PC-3 (cell line): ENCODE measurements at regions not wholly inside any gene's neighbourhood (a gene's known extent, or its start where the extent isn't known, plus 50 kb on each side); places are given as distances from the start of the nearest gene placed in this dataset.

ENCODE experiments used
- EZH2 ChIP-seq: fragments of 300-600 bp; sonication (generic); IDR thresholded peaks from one replicate; pipeline ENCODE4 v1.6.1; 2017; ENCODE audit warnings: antibody characterized with exemption, mild to moderate bottlenecking, low read length; ENCODE audit not compliant: unreplicated experiment
- EZH2phosphoT487 ChIP-seq: fragments of 300-600 bp; sonication (generic); IDR thresholded peaks from 2 replicates; pipeline ENCODE4 v1.6.1; 2018; ENCODE audit warnings: mild to moderate bottlenecking, antibody characterized with exemption, low read length, borderline replicate concordance
- TF ChIP-seq, protein P1 (sequence below): fragments of 300-600 bp; sonication (generic); conservative IDR thresholded peaks from 2 replicates; pipeline ENCODE4 v1.5.1; 2017; ENCODE audit warnings: antibody characterized with exemption, low read depth, mild to moderate bottlenecking, low read length

DNA sequence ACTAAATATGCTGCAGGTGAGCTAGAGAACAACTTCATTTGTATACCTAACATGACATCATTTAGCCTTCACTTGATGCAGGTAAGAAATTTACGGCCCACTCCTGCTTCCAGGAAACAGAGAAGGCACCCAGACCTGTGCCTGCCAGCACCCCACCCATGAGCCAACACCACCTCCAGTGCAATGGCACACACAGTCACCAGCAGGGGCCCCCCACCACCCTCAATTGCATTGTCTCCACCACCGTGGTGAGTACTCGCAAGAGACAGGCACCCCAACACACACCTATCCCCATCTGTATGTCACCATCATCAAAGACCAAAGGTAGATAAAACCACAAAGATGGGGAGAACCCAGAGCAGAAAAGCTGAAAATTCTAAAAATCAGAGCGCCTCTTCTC is 107.6 kb downstream of the KLHL28 start:
- TF ChIP-seq EZH2phosphoT487 (no peak), EZH2 (no peak)
- TF ChIP-seq, protein P1, sequence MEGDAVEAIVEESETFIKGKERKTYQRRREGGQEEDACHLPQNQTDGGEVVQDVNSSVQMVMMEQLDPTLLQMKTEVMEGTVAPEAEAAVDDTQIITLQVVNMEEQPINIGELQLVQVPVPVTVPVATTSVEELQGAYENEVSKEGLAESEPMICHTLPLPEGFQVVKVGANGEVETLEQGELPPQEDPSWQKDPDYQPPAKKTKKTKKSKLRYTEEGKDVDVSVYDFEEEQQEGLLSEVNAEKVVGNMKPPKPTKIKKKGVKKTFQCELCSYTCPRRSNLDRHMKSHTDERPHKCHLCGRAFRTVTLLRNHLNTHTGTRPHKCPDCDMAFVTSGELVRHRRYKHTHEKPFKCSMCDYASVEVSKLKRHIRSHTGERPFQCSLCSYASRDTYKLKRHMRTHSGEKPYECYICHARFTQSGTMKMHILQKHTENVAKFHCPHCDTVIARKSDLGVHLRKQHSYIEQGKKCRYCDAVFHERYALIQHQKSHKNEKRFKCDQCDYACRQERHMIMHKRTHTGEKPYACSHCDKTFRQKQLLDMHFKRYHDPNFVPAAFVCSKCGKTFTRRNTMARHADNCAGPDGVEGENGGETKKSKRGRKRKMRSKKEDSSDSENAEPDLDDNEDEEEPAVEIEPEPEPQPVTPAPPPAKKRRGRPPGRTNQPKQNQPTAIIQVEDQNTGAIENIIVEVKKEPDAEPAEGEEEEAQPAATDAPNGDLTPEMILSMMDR = no peak
